RKO (cell line): ENCODE measurements at regions not wholly inside any gene's neighbourhood (a gene's known extent, or its start where the extent isn't known, plus 50 kb on each side); places are given as distances from the start of the nearest gene placed in this dataset.
"Not testable (repeated sequence)": the region's sequence is repeated elsewhere in the genome, so short reads cannot be mapped to it uniquely, and the experiment has no call there.

Source experiments
- DNase-seq: peaks from one replicate; pipeline ENCODE4 v3.0.0-alpha.2; 2016; ENCODE audit warnings: low spot score

- no peak for DNase-seq
Observed at GRCh38 chrX:125198546-125198945, 121.1 kb upstream of the TEX13C start.

GRCh38 chrX:125202591-125203248, 117.0 kb upstream of the TEX13C start:
- DNase-seq, result no peak

- DNase-seq, result no peak
Observed at GRCh38 chrX:125203365-125203736, 116.3 kb upstream of the TEX13C start.

- DNase-seq, result no peak
Observed at GRCh38 chrX:125203737-125204578, 115.7 kb upstream of the TEX13C start.

- DNase-seq, result no peak
Observed at GRCh38 chrX:125204681-125205132, 115.0 kb upstream of the TEX13C start.

GRCh38 chrX:125205133-125205917, 114.3 kb upstream of the TEX13C start:
- no peak for DNase-seq

- DNase-seq, result no peak
Observed at GRCh38 chrX:125205918-125206665, 113.6 kb upstream of the TEX13C start.

GRCh38 chrX:125210146-125210545, 109.5 kb upstream of the TEX13C start:
- no peak for DNase-seq

GRCh38 chrX:125219852-125220251, 99.8 kb upstream of the TEX13C start:
- no peak for DNase-seq

GRCh38 chrX:125236955-125237354, 82.7 kb upstream of the TEX13C start:
- DNase-seq, result no peak

GRCh38 chrX:125248931-125249330, 70.7 kb upstream of the TEX13C start:
- no peak for DNase-seq

GRCh38 chrX:125255759-125256158, 63.9 kb upstream of the TEX13C start:
- not testable (repeated sequence) for DNase-seq

GRCh38 chrX:125262836-125263235, 56.8 kb upstream of the TEX13C start:
- DNase-seq, result no peak

- DNase-seq, result no peak
Observed at GRCh38 chrX:125266153-125266660, 53.5 kb upstream of the TEX13C start.
